OCI-LY1 (cell line): ENCODE measurements at regions not wholly inside any gene's neighbourhood (a gene's known extent, or its start where the extent isn't known, plus 50 kb on each side); places are given as distances from the start of the nearest gene placed in this dataset.

ENCODE experiments used
- CTCF ChIP-seq: fragments of 200-600 bp; sonication (generic), shearing (Covaris generic); IDR thresholded peaks from 2 replicates; pipeline ENCODE4 v1.5.1; 2017; ENCODE audit warnings: mild to moderate bottlenecking, antibody characterized with exemption, low read length, moderate library complexity, mixed read lengths
- EZH2 ChIP-seq: fragments of 200-600 bp; sonication (generic), shearing (Covaris generic); IDR thresholded peaks from 2 replicates; pipeline ENCODE4 v1.8.0; 2017; ENCODE audit warnings: borderline replicate concordance, mixed run types, mild to moderate bottlenecking, antibody characterized with exemption, low read length, moderate library complexity, mixed read lengths

- TF ChIP-seq CTCF (no peak), EZH2 (no peak)
Measured at GRCh38 chr6:164889980-164890379, 419.4 kb downstream of the C6orf118 start.
